Sciatic nerve (tissue), 2 donors: ENCODE measurements at regions not wholly inside any gene's neighbourhood (a gene's known extent, or its start where the extent isn't known, plus 50 kb on each side); places are given as distances from the start of the nearest gene placed in this dataset.

Experiments used
- ATAC-seq: fragments of 200-7000 bp; cut with Tn5 transposase; one replicate; pipeline ENCODE4 v1.9.1; 2020; ENCODE audit warnings: mild to moderate bottlenecking, moderate library complexity
- DNase-seq: peaks from one replicate; pipeline ENCODE4 v3.0.0-alpha.2; 2020; ENCODE audit warnings: low spot score
- intact Hi-C: fragments of 100-400 bp; cut with DNase I; formaldehyde crosslinking; loops from one replicate; pipeline ENCODE4 v1.14.2; 2022
- donor health status: DM: no; HTN: no; CAD: no.
- donor health status: DM: no; HTN: no; CAD: no.

GRCh38 chr13:73800011-73800410 lies 334.2 kb downstream of the KLF12 start:
- DNase-seq (no peak), ATAC-seq (no peak)
- intact Hi-C loops: no loop called here

GRCh38 chr13:73794755-73795154 lies 339.4 kb downstream of the KLF12 start:
- no peak for DNase-seq

GRCh38 chr13:73793361-73793760 lies 340.8 kb downstream of the KLF12 start:
- ATAC-seq (no peak), DNase-seq (no peak)
- intact Hi-C loops: no loop called here

More at GRCh38 chr13:73794755-73795154, 339.4 kb downstream of the KLF12 start:
- intact Hi-C loops: no loop called here
- peak; percentile 84 for ATAC-seq

GRCh38 chr13:73792796-73793195 lies 341.4 kb downstream of the KLF12 start:
- DNase-seq (no peak), ATAC-seq (no peak)
- intact Hi-C loops: no loop called here

- intact Hi-C loops: no loop called here
- ATAC-seq (no peak), DNase-seq (no peak)
Measured at GRCh38 chr13:73782450-73783449, 351.5 kb downstream of the KLF12 start.

- no peak for ATAC-seq
- intact Hi-C loops: no loop called here
- DNase-seq: no peak
Measured at GRCh38 chr13:73781384-73781783, 352.8 kb downstream of the KLF12 start.

- ATAC-seq (no peak), DNase-seq (no peak)
- intact Hi-C loops: no loop called here
Measured at GRCh38 chr13:73779881-73780280, 354.3 kb downstream of the KLF12 start.

- no peak for DNase-seq
- ATAC-seq: no peak
- intact Hi-C loops: no loop called here
Measured at GRCh38 chr13:73778242-73778864, 355.9 kb downstream of the KLF12 start.

GRCh38 chr13:73777134-73777533 lies 357.1 kb downstream of the KLF12 start:
- ATAC-seq: no peak

GRCh38 chr13:73776151-73776785 lies 357.9 kb downstream of the KLF12 start:
- peak; percentile 43 for ATAC-seq
- intact Hi-C loops: no loop called here
- no peak for DNase-seq

More at GRCh38 chr13:73777134-73777533, 357.1 kb downstream of the KLF12 start:
- DNase-seq: no peak
- intact Hi-C loops: no loop called here

- intact Hi-C loops: no loop called here
Measured at GRCh38 chr13:73773168-73773549, 361.0 kb downstream of the KLF12 start.

GRCh38 chr13:73772449-73773167 lies 361.6 kb downstream of the KLF12 start:
- intact Hi-C loops: no loop called here
- DNase-seq (no peak), ATAC-seq (no peak)

More at GRCh38 chr13:73773168-73773549, 361.0 kb downstream of the KLF12 start:
- no peak for DNase-seq
- no peak for ATAC-seq

GRCh38 chr13:73767747-73768315 lies 366.4 kb downstream of the KLF12 start:
- ATAC-seq (no peak), DNase-seq (no peak)
- intact Hi-C loops: no loop called here

- no peak for DNase-seq
- no peak for ATAC-seq
- intact Hi-C loops: no loop called here
Measured at GRCh38 chr13:73767191-73767741, 366.9 kb downstream of the KLF12 start.

- intact Hi-C loops: no loop called here
- ATAC-seq (peak; percentile 80), DNase-seq (peak; percentile 89)
Measured at GRCh38 chr13:73765651-73766384, 368.4 kb downstream of the KLF12 start.

GRCh38 chr13:73759434-73759833 lies 374.8 kb downstream of the KLF12 start:
- ATAC-seq (no peak), DNase-seq (no peak)
- intact Hi-C loops: no loop called here

GRCh38 chr13:73757481-73758233 lies 376.5 kb downstream of the KLF12 start:
- no peak for ATAC-seq

More at GRCh38 chr13:73757481-73758233, 376.5 kb downstream of the KLF12 start:
- intact Hi-C loops: no loop called here
- DNase-seq: no peak
